ENCODE measurements at regions not wholly inside any gene's neighbourhood (a gene's known extent, or its start where the extent isn't known, plus 50 kb on each side); places are given as distances from the start of the nearest gene placed in this dataset.

GRCh38 chr10:64996886-64997285 lies 1475.7 kb downstream of the REEP3 start (continued):
- TF ChIP-seq, protein P1, sequence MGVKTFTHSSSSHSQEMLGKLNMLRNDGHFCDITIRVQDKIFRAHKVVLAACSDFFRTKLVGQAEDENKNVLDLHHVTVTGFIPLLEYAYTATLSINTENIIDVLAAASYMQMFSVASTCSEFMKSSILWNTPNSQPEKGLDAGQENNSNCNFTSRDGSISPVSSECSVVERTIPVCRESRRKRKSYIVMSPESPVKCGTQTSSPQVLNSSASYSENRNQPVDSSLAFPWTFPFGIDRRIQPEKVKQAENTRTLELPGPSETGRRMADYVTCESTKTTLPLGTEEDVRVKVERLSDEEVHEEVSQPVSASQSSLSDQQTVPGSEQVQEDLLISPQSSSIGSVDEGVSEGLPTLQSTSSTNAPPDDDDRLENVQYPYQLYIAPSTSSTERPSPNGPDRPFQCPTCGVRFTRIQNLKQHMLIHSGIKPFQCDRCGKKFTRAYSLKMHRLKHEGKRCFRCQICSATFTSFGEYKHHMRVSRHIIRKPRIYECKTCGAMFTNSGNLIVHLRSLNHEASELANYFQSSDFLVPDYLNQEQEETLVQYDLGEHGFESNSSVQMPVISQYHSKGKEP (tag by site-specific recombination; IDR thresholded peaks at IDR 0.05), result no peak
- TF ChIP-seq ZNF426 (tag by site-specific recombination; IDR thresholded peaks at IDR 0.05) (peak; percentile 67), ZBTB11 (tag by site-specific recombination; conservative IDR thresholded peaks at IDR 0.05; ENCODE audit: low read depth) (peak; percentile 49; the same call in 1 of the 2 replicates), ZNF561 (tag by site-specific recombination; IDR thresholded peaks at IDR 0.05; ENCODE audit: borderline replicate concordance) (no peak), ZNF692 (tag by site-specific recombination; IDR thresholded peaks at IDR 0.05) (no peak), ZNF785 (tag by site-specific recombination; IDR thresholded peaks at IDR 0.05) (no peak), ZNF843 (tag by site-specific recombination; IDR thresholded peaks at IDR 0.05) (no peak), ZNF19 (tag by site-specific recombination; IDR thresholded peaks at IDR 0.05; ENCODE audit: low read depth) (no peak), ZNF571 (tag by site-specific recombination; IDR thresholded peaks at IDR 0.05) (no peak), ZNF155 (tag by site-specific recombination; IDR thresholded peaks at IDR 0.05) (no peak), ZNF654 (tag by site-specific recombination; IDR thresholded peaks at IDR 0.05; ENCODE audit: low read depth) (peak; percentile 22; the same call in 1 of the 2 replicates), ZNF473 (tag by site-specific recombination; IDR thresholded peaks at IDR 0.05) (no peak), ZNF530 (tag by site-specific recombination; IDR thresholded peaks at IDR 0.05; ENCODE audit: low read depth) (no peak), ZNF623 (tag by site-specific recombination; IDR thresholded peaks at IDR 0.05) (peak; percentile 38), ZNF140 (tag by site-specific recombination; IDR thresholded peaks at IDR 0.05) (0 out of 2 replicates have a peak, but pooled peaks have one; percentile 24), ZNF707 (tag by site-specific recombination; IDR thresholded peaks at IDR 0.05) (no peak), ZNF518A (tag by site-specific recombination; conservative IDR thresholded peaks at IDR 0.05; ENCODE audit: low read depth) (peak; percentile 68; the same call in 1 of the 2 replicates), ZFP69B (tag by site-specific recombination; IDR thresholded peaks at IDR 0.05) (no peak)
- TF ChIP-seq, protein P2, sequence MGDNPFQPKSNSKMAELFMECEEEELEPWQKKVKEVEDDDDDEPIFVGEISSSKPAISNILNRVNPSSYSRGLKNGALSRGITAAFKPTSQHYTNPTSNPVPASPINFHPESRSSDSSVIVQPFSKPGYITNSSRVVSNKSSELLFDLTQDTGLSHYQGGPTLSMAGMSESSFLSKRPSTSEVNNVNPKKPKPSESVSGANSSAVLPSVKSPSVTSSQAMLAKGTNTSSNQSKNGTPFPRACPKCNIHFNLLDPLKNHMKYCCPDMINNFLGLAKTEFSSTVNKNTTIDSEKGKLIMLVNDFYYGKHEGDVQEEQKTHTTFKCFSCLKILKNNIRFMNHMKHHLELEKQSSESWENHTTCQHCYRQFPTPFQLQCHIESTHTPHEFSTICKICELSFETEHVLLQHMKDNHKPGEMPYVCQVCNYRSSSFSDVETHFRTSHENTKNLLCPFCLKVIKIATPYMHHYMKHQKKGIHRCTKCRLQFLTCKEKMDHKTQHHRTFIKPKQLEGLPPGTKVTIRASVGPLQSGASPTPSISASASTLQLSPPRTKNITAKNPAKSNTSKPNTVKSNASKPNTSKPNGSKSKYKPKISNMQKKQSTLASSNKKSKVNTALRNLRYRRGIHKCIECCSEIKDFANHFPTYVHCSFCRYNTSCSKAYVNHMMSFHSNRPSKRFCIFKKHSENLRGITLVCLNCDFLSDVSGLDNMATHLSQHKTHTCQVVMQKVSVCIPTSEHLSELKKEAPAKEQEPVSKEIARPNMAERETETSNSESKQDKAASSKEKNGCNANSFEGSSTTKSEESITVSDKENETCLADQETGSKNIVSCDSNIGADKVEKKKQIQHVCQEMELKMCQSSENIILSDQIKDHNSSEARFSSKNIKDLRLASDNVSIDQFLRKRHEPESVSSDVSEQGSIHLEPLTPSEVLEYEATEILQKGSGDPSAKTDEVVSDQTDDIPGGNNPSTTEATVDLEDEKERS (tag by site-specific recombination; IDR thresholded peaks at IDR 0.05), result no peak
- TF ChIP-seq, protein P3, sequence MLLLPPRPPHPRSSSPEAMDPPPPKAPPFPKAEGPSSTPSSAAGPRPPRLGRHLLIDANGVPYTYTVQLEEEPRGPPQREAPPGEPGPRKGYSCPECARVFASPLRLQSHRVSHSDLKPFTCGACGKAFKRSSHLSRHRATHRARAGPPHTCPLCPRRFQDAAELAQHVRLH (tag by site-specific recombination; IDR thresholded peaks at IDR 0.05), result no peak
- TF ChIP-seq, protein P4, sequence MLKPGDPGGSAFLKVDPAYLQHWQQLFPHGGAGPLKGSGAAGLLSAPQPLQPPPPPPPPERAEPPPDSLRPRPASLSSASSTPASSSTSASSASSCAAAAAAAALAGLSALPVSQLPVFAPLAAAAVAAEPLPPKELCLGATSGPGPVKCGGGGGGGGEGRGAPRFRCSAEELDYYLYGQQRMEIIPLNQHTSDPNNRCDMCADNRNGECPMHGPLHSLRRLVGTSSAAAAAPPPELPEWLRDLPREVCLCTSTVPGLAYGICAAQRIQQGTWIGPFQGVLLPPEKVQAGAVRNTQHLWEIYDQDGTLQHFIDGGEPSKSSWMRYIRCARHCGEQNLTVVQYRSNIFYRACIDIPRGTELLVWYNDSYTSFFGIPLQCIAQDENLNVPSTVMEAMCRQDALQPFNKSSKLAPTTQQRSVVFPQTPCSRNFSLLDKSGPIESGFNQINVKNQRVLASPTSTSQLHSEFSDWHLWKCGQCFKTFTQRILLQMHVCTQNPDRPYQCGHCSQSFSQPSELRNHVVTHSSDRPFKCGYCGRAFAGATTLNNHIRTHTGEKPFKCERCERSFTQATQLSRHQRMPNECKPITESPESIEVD (tag by site-specific recombination; IDR thresholded peaks at IDR 0.05), result no peak
